ENCODE measurements at regions not wholly inside any gene's neighbourhood (a gene's known extent, or its start where the extent isn't known, plus 50 kb on each side); places are given as distances from the start of the nearest gene placed in this dataset.

GRCh38 chr2:114038710-114039109 is 148.8 kb downstream of the ACTR3 start:
- TF ChIP-seq SIN3A (IDR thresholded peaks at IDR 0.05; ENCODE audit: borderline replicate concordance, insufficient read depth, low read length) (no peak), POLR2AphosphoS5 (IDR thresholded peaks at IDR 0.05; ENCODE audit: low read depth, low read length) (no peak), TAF1 (IDR thresholded peaks at IDR 0.05; ENCODE audit: borderline replicate concordance, insufficient read depth, low read length) (no peak), FOXP2 (optimal IDR thresholded peaks at IDR 0.05; ENCODE audit: borderline replicate concordance, extremely low read depth, extremely low read length, insufficient read depth) (no peak)
- TF ChIP-seq, protein P1, sequence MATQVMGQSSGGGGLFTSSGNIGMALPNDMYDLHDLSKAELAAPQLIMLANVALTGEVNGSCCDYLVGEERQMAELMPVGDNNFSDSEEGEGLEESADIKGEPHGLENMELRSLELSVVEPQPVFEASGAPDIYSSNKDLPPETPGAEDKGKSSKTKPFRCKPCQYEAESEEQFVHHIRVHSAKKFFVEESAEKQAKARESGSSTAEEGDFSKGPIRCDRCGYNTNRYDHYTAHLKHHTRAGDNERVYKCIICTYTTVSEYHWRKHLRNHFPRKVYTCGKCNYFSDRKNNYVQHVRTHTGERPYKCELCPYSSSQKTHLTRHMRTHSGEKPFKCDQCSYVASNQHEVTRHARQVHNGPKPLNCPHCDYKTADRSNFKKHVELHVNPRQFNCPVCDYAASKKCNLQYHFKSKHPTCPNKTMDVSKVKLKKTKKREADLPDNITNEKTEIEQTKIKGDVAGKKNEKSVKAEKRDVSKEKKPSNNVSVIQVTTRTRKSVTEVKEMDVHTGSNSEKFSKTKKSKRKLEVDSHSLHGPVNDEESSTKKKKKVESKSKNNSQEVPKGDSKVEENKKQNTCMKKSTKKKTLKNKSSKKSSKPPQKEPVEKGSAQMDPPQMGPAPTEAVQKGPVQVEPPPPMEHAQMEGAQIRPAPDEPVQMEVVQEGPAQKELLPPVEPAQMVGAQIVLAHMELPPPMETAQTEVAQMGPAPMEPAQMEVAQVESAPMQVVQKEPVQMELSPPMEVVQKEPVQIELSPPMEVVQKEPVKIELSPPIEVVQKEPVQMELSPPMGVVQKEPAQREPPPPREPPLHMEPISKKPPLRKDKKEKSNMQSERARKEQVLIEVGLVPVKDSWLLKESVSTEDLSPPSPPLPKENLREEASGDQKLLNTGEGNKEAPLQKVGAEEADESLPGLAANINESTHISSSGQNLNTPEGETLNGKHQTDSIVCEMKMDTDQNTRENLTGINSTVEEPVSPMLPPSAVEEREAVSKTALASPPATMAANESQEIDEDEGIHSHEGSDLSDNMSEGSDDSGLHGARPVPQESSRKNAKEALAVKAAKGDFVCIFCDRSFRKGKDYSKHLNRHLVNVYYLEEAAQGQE (IDR thresholded peaks at IDR 0.05; ENCODE audit: insufficient read depth in 1 of 2, low read depth in 2 of 2, low read length in 2 of 2): no peak

DNA sequence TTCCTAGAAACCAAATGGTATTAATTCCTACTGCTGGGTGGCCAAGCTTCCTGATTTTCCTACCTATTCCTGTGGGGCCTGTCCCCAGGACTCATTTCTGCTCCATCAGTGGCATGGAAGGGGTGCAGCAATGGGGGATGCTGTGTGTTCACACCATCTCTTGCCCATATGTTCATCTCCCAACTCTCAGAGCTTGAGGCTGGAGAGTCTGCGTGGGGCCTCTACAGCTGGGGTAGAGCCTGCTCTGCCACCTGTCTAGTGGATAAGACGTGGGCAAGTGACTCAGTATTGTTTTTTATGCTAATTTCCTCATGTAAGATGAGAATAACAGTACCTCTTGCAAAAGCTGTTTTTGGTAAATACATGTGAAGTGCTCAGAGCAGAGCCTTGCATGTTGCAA is 149.8 kb downstream of the ACTR3 start:
- TF ChIP-seq TAF1 (IDR thresholded peaks at IDR 0.05; ENCODE audit: borderline replicate concordance, insufficient read depth, low read length) (no peak), SIN3A (IDR thresholded peaks at IDR 0.05; ENCODE audit: borderline replicate concordance, insufficient read depth, low read length) (no peak), FOXP2 (optimal IDR thresholded peaks at IDR 0.05; ENCODE audit: borderline replicate concordance, extremely low read depth, extremely low read length, insufficient read depth) (no peak)

DNA sequence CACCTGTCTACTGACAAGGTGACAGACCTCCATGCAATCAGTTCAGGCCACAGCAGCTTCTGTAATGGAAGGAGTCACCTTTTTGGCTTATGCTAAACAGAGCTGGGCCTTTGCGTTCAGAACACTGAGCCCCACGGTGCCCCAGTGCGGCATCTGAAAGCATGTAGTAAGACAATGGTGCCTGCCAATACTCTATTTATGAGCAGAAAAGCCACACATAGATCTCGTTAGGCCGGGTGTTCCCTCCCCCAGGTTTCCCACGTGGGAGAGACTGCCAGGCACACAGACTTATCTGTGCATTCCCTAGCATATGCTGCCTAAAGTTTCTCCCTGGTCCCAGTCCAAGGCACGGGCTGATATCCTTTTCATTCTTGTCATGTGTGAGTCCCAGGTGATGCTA is 150.9 kb downstream of the ACTR3 start:
- TF ChIP-seq FOXP2 (optimal IDR thresholded peaks at IDR 0.05; ENCODE audit: borderline replicate concordance, extremely low read depth, extremely low read length, insufficient read depth) (no peak), SIN3A (IDR thresholded peaks at IDR 0.05; ENCODE audit: borderline replicate concordance, insufficient read depth, low read length) (no peak), POLR2AphosphoS5 (IDR thresholded peaks at IDR 0.05; ENCODE audit: low read depth, low read length) (no peak), TAF1 (IDR thresholded peaks at IDR 0.05; ENCODE audit: borderline replicate concordance, insufficient read depth, low read length) (no peak)
- TF ChIP-seq, protein P1 (IDR thresholded peaks at IDR 0.05; ENCODE audit: insufficient read depth in 1 of 2, low read depth in 2 of 2, low read length in 2 of 2): no peak

DNA sequence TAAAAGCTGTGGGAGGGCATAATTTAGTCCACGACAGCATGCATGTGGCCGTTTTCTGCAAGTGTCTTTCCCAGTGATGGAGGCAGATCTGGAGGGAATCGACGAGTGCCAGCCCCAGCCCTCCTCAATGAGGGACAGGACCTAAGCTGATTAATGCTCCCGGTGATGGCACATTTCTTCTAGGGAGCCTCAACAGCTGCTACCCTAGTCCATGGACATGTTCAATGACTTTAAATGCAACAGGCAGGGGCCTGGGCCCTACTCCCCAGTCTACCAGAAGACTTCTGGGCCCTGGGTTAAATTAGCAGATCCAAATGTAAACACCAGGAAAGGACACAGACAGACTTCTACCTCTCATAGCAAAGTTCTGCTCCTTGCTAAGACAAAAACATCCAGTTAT is 155.1 kb downstream of the ACTR3 start:
- TF ChIP-seq, protein P1 (IDR thresholded peaks at IDR 0.05; ENCODE audit: insufficient read depth in 1 of 2, low read depth in 2 of 2, low read length in 2 of 2): no peak
- no peak for TF ChIP-seq TAF1 (IDR thresholded peaks at IDR 0.05; ENCODE audit: borderline replicate concordance, insufficient read depth, low read length)
- TF ChIP-seq SIN3A (IDR thresholded peaks at IDR 0.05; ENCODE audit: borderline replicate concordance, insufficient read depth, low read length): no peak
- TF ChIP-seq FOXP2 (optimal IDR thresholded peaks at IDR 0.05; ENCODE audit: borderline replicate concordance, extremely low read depth, extremely low read length, insufficient read depth): no peak
- TF ChIP-seq POLR2AphosphoS5 (IDR thresholded peaks at IDR 0.05; ENCODE audit: low read depth, low read length): no peak

DNA sequence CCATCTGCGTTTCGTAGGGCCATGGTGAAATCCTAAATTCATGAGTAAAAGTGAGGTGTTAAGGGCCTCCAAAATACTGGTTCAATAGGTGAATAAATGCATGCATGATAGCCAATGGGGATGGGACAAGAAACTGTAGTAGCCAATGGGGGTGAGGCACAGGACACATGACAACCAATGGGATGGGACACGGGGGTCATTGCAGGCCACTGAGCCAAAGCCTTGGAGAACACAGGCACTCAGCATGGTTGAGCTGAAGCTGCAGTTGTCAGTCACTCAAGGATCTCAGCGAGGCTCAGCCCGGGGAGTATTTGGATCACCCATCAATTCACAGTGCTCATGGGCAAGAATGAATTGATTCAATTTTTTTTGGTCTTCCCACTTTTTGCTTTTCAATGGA is 156.5 kb downstream of the ACTR3 start:
- TF ChIP-seq, protein P1 (IDR thresholded peaks at IDR 0.05; ENCODE audit: insufficient read depth in 1 of 2, low read depth in 2 of 2, low read length in 2 of 2): no peak
- TF ChIP-seq SIN3A (IDR thresholded peaks at IDR 0.05; ENCODE audit: borderline replicate concordance, insufficient read depth, low read length): no peak
- TF ChIP-seq TAF1 (IDR thresholded peaks at IDR 0.05; ENCODE audit: borderline replicate concordance, insufficient read depth, low read length): no peak
- no peak for TF ChIP-seq FOXP2 (optimal IDR thresholded peaks at IDR 0.05; ENCODE audit: borderline replicate concordance, extremely low read depth, extremely low read length, insufficient read depth)
- TF ChIP-seq POLR2AphosphoS5 (IDR thresholded peaks at IDR 0.05; ENCODE audit: low read depth, low read length): no peak
